Ascending aorta (tissue), 2 donors: ENCODE measurements at regions not wholly inside any gene's neighbourhood (a gene's known extent, or its start where the extent isn't known, plus 50 kb on each side); places are given as distances from the start of the nearest gene placed in this dataset.

Source experiments
- DNase-seq, 2 donors: peaks; one replicate each; pipeline ENCODE4 v3.0.0-alpha.2; 2019; ENCODE audit warnings: low spot score in 2 of 2
- H3K27ac ChIP-seq, 2 donors: fragments of 200-600 bp; sonication (generic); one replicate each; pipeline ENCODE4 v1.5.1; 2016 to 2017; ENCODE audit warnings: mild to moderate bottlenecking in 1 of 2
- H3K27me3 ChIP-seq: fragments of 200-600 bp; sonication (generic); one replicate; pipeline ENCODE4 v1.5.1; 2017
- H3K36me3 ChIP-seq, 2 donors: fragments of 200-600 bp; sonication (generic); one replicate each; pipeline ENCODE4 v1.5.1; 2016
- H3K4me1 ChIP-seq, 2 donors: fragments of 200-600 bp; sonication (generic); one replicate each; pipeline ENCODE4 v1.5.1; 2016 to 2017; ENCODE audit warnings: mild to moderate bottlenecking in 1 of 2
- H3K4me3 ChIP-seq, 2 donors: fragments of 200-600 bp; sonication (generic); one replicate each; pipeline ENCODE4 v1.5.1; 2016 to 2017; ENCODE audit warnings: mild to moderate bottlenecking in 1 of 2
- H3K9me3 ChIP-seq, 2 donors: fragments of 200-600 bp; sonication (generic); one replicate each; pipeline ENCODE4 v1.5.1; 2016
- intact Hi-C: fragments of 100-400 bp; cut with DNase I; formaldehyde crosslinking; loops from one replicate; pipeline ENCODE4 v1.15.1; 2023
- TF ChIP-seq, protein P1 (sequence below), 3 experiments: fragments of 200-600 bp in 2 of 3; fragments of 450-650 bp in 1 of 3; sonication (generic) in 2 of 3; IDR thresholded peaks; one replicate each; pipeline ENCODE4 v1.5.1; 2016 to 2019; ENCODE audit warnings: antibody characterized with exemption in 3 of 3, mild to moderate bottlenecking in 1 of 3, moderate library complexity in 1 of 3

DNA sequence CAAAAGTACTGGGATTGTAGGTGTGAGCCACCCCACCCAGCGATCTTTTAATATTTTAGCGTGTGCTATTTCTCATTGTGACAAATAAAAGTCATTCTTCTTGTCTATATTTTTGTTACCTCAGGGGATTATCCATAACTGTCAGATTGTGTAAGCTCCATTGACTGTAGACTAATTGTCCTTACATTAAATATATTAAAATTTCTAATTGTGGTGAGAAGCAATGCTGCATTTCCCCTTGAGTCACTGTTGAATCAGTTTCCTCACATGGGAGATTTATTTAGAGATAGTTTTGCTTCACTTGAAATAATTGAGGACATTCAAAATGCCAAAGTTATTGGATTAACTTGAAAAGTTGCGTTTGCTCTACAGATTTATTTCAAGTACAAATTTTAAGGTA is 782.4 kb upstream of the WWC1 start:
- H3K27me3 ChIP-seq, result no peaks in the 10 kb centered on the region
- TF ChIP-seq, protein P1, sequence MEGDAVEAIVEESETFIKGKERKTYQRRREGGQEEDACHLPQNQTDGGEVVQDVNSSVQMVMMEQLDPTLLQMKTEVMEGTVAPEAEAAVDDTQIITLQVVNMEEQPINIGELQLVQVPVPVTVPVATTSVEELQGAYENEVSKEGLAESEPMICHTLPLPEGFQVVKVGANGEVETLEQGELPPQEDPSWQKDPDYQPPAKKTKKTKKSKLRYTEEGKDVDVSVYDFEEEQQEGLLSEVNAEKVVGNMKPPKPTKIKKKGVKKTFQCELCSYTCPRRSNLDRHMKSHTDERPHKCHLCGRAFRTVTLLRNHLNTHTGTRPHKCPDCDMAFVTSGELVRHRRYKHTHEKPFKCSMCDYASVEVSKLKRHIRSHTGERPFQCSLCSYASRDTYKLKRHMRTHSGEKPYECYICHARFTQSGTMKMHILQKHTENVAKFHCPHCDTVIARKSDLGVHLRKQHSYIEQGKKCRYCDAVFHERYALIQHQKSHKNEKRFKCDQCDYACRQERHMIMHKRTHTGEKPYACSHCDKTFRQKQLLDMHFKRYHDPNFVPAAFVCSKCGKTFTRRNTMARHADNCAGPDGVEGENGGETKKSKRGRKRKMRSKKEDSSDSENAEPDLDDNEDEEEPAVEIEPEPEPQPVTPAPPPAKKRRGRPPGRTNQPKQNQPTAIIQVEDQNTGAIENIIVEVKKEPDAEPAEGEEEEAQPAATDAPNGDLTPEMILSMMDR (IDR thresholded peaks at IDR 0.05), result no peak
- H3K4me1 ChIP-seq, result no peaks in the 10 kb centered on the region
- no peak overlapping the region for H3K4me3 ChIP-seq
- H3K36me3 ChIP-seq, result no peaks in the 10 kb centered on the region
- H3K9me3 ChIP-seq, result no peaks in the 10 kb centered on the region
- H3K27ac ChIP-seq, result no peak overlapping the region
- no peak for DNase-seq
- intact Hi-C loops, result no loop called here

DNA sequence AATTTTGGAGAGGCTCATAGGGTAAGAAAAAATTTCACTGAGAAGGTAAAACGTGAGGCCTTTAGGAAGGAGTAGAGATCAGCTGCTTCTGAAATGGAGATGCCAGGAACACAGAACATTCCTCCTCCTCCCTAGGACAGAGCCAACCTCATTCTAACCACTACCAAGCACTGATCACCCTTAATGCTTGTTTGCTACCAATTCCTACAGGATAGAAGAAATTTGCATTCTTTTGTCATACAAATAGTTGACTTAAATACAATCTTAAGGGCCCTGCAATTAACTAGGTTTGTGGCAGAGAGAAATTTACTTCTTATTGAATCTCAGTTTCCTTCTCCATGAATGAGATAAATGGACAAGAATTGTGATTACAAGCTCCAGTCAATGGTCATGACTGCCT is 780.2 kb upstream of the WWC1 start:
- DNase-seq, result no peak
- Histone ChIP-seq H3K27ac (no peak overlapping the region), H3K4me1 (no peaks in the 10 kb centered on the region), H3K9me3 (no peaks in the 10 kb centered on the region), H3K36me3 (no peaks in the 10 kb centered on the region), H3K27me3 (no peaks in the 10 kb centered on the region), H3K4me3 (no peak overlapping the region)
- TF ChIP-seq, protein P1 (IDR thresholded peaks at IDR 0.05), result no peak
- intact Hi-C loops, result no loop called here

DNA sequence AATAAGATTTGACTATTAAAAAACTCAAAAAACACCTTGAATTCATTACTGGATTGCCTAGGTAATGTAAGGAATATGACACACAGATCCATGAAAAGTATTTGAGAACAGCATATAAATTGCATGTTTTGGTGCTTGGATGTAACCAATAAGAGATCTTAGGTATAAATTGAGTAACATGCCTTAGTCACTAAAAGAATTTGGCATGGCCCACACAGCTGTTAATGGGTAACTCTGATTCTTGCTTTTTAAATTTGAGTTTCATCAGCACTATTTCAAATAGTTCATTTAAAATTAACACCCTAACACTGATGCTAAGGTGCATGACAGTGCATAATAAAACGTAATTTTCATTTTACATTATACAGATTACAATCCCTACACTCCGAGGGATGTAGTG is 779.3 kb upstream of the WWC1 start:
- Histone ChIP-seq H3K36me3 (no peaks in the 10 kb centered on the region), H3K4me3 (no peak overlapping the region), H3K4me1 (no peaks in the 10 kb centered on the region), H3K27ac (no peak overlapping the region), H3K9me3 (no peaks in the 10 kb centered on the region), H3K27me3 (no peaks in the 10 kb centered on the region)
- no peak for DNase-seq
- TF ChIP-seq, protein P1 (IDR thresholded peaks at IDR 0.05), result no peak
- intact Hi-C loops, result no loop called here

DNA sequence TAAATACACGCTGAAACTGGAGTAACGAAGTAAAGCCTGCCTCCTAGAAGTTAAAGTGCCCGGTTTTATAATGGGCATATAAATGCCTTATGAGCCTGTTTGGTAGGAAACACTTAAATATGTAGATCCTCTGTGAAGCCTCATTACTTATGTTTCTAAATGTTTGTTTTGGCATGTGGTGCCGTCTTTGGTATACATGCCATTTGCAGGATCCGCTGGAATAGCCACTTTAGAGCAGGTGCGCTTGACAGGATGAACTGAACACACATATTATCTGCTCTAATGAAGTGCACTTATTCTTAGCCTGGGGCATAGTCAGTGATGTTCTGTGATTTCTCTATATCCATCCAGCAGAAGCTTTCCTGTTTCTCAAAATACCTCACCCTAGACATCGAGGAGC is 778.1 kb upstream of the WWC1 start:
- no peaks in the 10 kb centered on the region for H3K4me1 ChIP-seq
- no peaks in the 10 kb centered on the region for H3K36me3 ChIP-seq
- no peak overlapping the region for H3K27ac ChIP-seq
- no peak for DNase-seq
- H3K27me3 ChIP-seq, result no peaks in the 10 kb centered on the region
- no peak overlapping the region for H3K4me3 ChIP-seq
- TF ChIP-seq, protein P1 (IDR thresholded peaks at IDR 0.05), result no peak
- no peaks in the 10 kb centered on the region for H3K9me3 ChIP-seq
- intact Hi-C loops, result no loop called here

DNA sequence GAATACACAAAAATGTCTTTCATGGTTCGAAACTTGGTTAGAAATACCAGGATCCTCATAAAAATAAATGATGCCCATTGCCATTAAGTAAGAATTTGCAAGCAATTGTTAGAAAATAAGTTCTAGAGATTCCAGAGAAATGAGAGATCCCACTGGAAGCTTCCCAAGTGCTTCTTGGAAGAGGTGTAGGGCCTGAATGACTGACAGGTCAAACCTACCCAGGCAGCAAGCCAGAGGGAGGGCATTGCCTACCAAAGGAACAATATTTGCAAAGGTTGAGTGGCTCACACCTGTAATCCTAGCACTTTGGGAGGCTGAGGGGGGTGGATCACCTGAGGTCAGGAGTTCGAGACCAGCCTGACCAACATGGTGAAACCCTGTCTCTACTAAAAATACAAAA is 777.0 kb upstream of the WWC1 start:
- H3K36me3 ChIP-seq, result no peaks in the 10 kb centered on the region
- intact Hi-C loops, result no loop called here

DNA sequence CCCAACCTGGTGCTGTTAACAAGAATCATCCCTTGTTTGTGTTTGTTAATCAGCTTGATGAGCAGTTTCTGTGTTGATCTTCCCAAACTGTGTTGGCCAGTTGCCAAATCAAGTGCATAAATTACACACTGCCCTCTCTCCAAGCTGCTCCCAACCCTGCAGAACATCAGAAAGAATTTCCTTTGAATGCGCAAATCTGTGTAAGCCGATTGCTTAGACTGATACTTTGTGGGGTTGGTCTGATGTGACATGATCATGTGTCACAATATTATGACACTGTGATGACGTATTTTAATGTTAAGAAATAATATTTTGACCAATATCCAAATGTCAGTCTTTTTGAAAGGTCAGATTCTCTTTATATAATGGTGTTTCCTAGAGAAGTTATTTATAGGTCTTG is 766.4 kb upstream of the WWC1 start:
- H3K36me3 ChIP-seq, result no peaks in the 10 kb centered on the region
- TF ChIP-seq, protein P1 (IDR thresholded peaks at IDR 0.05), result no peak
- no peaks in the 10 kb centered on the region for H3K4me1 ChIP-seq
- no peak overlapping the region for H3K4me3 ChIP-seq
- intact Hi-C loops, result no loop called here
- no peak overlapping the region for H3K27ac ChIP-seq
- no peak for DNase-seq
- H3K27me3 ChIP-seq, result no peaks in the 10 kb centered on the region
- H3K9me3 ChIP-seq, result no peaks in the 10 kb centered on the region

More for the DNA sequence above, 777.0 kb upstream of the WWC1 start:
- no peak overlapping the region for H3K4me3 ChIP-seq
- TF ChIP-seq, protein P1 (IDR thresholded peaks at IDR 0.05), result no peak
- H3K9me3 ChIP-seq, result no peaks in the 10 kb centered on the region
- H3K4me1 ChIP-seq, result no peaks in the 10 kb centered on the region
- no peaks in the 10 kb centered on the region for H3K27me3 ChIP-seq
- no peak overlapping the region for H3K27ac ChIP-seq
- DNase-seq, result no peak
